NOMO-1 (cell line): ENCODE measurements at regions not wholly inside any gene's neighbourhood (a gene's known extent, or its start where the extent isn't known, plus 50 kb on each side); places are given as distances from the start of the nearest gene placed in this dataset.

Experiments
- DNase-seq, 2 experiments: peaks; one replicate each; lab custom pipeline; 2025; ENCODE audit not compliant: unreplicated experiment in 2 of 2; lab: John Stamatoyannopoulos, UW

DNA sequence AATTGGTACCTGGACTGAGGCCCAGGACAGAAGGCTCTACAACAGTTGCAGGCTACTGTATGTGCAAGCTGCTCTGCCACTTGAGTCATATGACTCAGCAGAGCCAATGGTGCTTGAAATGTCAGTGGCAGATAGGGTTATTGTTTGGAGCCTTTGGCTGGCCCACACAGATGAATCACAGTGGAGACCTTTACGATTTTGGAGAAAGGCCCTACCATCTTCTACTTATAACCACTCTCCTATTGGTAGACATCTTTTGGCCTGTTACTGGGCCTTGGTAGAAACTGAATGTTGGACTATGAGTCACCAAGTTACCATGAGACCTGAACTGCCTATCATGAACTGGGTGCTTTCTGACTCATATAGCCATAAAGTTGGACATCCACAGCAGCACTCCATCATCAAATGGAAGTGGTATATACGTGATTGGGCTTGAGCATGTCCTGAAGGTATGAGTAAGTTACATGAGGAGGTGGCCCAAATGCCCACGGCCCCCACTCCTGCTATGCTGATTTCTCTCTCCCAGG is 88.9 kb upstream of the NRXN1 start:
- no peak for DNase-seq

DNA sequence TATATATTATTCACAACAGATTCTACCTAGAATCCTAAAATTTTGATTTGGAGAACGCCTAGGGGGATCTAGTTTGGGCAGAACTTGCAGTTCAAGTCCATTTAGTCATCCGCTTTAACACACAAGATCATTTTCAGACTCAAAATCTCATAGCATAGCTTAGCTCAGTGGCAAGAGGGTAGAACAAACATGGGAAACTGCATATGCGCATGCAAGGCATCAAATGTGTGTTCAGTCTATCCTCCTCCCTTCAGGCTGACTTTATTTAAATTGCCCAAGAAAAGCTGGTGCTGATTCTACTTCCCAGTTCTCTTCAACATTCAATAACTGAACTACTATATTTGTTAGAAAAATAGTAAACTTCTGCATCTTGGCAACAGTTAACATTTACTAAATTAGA is 79.6 kb upstream of the NRXN1 start:
- no peak for DNase-seq

DNA sequence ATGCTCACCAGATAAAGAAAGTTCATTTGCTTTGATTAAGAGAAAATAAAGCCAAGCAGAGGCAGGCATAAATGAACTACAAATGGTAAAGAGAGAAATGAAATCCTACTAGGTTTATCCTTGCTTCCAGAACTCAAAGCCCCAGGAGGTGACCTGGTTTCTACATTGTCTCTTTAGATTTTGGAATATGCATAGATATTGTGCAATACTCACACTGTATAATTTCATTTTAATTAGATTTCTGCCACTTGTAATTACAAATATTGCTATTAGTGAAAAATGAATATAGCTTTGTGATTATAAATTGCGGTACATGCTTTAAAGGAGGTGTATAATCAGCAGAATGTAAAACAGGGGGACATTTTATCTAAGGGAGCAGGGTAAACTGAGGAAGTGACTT is 76.9 kb upstream of the NRXN1 start:
- DNase-seq, result no peak

DNA sequence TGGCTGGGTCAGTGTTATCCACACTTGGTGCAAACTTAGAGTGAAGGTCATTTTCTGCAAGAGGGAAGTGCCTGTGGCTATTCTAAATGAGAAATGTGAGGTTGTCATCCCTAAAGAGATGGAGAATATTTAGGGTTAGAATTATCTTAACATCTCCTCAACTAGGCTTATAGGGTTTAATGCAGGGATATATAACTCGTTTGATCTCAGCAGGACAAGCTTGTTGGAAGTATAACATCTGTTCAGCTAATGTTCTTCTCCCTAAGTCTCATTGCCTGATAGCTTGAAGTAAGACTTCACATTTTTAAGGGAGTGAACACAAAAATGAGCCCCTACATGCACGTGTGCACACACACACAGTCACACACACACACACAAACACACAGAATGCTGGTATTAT is 75.9 kb upstream of the NRXN1 start:
- no peak for DNase-seq

DNA sequence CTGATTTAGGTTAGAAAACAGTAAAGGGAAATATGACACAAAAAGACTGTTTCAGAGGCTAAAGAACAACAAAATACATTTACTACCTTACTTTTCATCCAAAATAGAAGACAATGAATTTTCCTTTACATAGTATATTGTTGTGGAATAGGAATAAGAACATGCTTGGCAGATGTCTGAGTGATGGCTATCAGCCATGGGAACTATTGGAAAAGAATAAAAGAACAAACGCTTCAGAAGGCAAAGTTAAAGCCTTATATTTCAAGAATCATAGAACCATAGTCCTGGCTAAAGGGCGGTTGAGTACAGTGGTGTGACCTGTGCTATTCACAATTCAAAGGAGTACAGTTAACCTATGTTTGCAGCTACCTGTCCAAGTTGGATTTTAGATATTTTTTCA is 73.9 kb upstream of the NRXN1 start:
- DNase-seq, result no peak

- DNase-seq, result no peak
Measured at GRCh38 chr2:51103205-51103604, 71.3 kb upstream of the NRXN1 start.

DNA sequence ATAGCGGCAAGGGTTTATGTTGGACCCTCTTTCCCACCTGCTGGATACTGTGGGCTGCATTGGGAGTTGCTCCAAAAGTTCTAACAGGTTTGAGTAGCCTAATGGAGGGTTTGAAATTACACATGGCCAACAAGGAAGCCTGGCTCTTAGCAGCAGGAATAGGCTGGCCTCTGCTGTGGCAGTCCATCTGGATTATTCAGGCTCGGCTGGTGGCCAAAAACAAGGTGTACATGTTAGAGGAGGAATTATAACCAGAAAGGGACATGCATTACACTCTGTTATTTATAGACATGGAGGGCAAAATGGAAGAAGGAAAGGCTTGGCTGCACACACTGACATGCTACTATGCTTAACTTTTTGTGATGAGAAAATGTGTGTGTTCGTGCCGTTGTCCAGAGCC is 61.1 kb upstream of the NRXN1 start:
- no peak for DNase-seq

DNA sequence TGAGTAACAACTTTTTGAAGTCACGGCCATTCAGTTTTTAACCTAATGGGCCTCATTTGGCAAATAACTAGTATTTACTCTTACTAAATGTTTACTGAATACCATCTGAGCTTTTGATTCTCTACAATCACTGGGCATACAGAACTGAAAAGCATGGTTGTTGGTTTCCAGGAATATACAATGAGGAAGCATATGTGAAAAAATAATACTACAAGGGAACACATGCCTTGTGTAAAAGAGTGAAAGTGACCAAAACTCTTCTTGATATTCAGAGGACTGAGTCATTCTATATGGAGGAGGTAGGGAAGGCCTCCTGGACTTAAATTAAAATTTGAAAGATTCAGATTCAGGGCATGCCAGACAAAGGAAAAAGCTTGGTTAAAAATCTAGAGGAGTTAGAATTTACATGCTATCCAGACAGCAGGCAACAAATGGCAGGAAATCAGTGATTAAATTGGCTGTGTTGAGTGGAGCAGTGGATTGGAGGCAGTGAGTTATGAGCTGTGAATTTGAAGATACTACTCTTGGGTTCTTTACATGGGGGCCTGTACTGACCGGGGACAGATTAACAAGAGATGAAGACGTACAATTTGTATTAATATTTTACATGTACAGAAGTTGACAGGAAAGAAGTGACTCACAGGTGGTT is 53.6 kb upstream of the NRXN1 start:
- DNase-seq, result no peak

DNA sequence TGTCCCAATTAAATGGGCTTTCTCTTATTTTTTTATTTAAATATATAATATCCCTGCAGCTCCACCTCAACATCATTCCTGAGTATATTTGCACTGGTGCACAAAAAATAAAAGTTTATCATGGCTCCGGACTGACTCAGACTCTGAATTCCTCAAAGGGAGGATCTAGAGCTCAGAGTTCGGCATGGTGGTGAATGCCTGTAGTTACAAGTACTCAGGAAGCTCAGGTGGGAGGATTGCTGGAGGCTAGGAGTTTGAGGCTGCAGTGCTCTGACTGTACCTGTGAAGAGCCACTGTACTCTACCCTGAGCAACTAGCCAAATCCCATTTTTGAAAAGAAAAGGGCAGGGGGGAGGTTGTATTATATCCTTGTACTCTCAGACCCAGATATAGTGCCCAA is 52.8 kb upstream of the NRXN1 start:
- no peak for DNase-seq
